AG09319 (cell line): ENCODE measurements at regions not wholly inside any gene's neighbourhood (a gene's known extent, or its start where the extent isn't known, plus 50 kb on each side); places are given as distances from the start of the nearest gene placed in this dataset.

Experiments used
- DNase-seq: peaks from one replicate; pipeline ENCODE4 v3.0.0-alpha.2; 2010; ENCODE audit warnings: low read depth; ENCODE audit errors: extremely low read depth
- CTCF ChIP-seq: IDR thresholded peaks from 2 replicates; pipeline ENCODE4 v1.5.1; 2011; ENCODE audit warnings: low read depth, mild to moderate bottlenecking, inconsistent platforms, low read length, moderate library complexity

- no peak for DNase-seq
- no peak for TF ChIP-seq CTCF
Measured at GRCh38 chr6:3619800-3620199, 131.7 kb downstream of the PXDC1 start.

GRCh38 chr6:3619201-3619600 is 132.3 kb downstream of the PXDC1 start:
- no peak for DNase-seq
- no peak for TF ChIP-seq CTCF

GRCh38 chr6:3618642-3619041 is 132.9 kb downstream of the PXDC1 start:
- no peak for DNase-seq
- TF ChIP-seq CTCF, result no peak

- no peak for TF ChIP-seq CTCF
- DNase-seq, result no peak
Measured at GRCh38 chr6:3617681-3618311, 133.7 kb downstream of the PXDC1 start.

GRCh38 chr6:3617192-3617631 is 134.3 kb downstream of the PXDC1 start:
- no peak for DNase-seq
- TF ChIP-seq CTCF, result no peak

- DNase-seq, result no peak
- TF ChIP-seq CTCF, result no peak
Measured at GRCh38 chr6:3616565-3617176, 134.8 kb downstream of the PXDC1 start.

- DNase-seq, result no peak
- no peak for TF ChIP-seq CTCF
Measured at GRCh38 chr6:3615391-3616380, 135.8 kb downstream of the PXDC1 start.
